ENCODE measurements at regions not wholly inside any gene's neighbourhood (a gene's known extent, or its start where the extent isn't known, plus 50 kb on each side); places are given as distances from the start of the nearest gene placed in this dataset.

GRCh38 chr18:47582093-47582492 lies 330.6 kb upstream of the SKOR2 start:
- no peaks in the 10 kb centered on the region for H4K20me1 ChIP-seq (ENCODE audit: insufficient read depth, low read length)
- H3K36me3 Mint-ChIP-seq, result no peaks in the 10 kb centered on the region
- no peaks in the 10 kb centered on the region for H3K4me1 ChIP-seq (ENCODE audit: control insufficient read depth in 1 of 2, insufficient read depth in 2 of 2, low read length in 2 of 2)
- H3K27me3 Mint-ChIP-seq (ENCODE audit: low read depth in 3 of 3), result peaks cover 3 to 4% (median 4%) of the 10 kb centered on the region in 3 donors
- peaks cover 0 to 4% (median 0%) of the 10 kb centered on the region in 7 donors for H3K9me3 Mint-ChIP-seq
- H3K4me3 Mint-ChIP-seq, result no peak overlapping the region
- H3K36me3 ChIP-seq (replicated peaks in 1 of 2; ENCODE audit: control insufficient read depth in 1 of 2, insufficient read depth in 2 of 2, low read length in 2 of 2), result no peaks in the 10 kb centered on the region
- H3K4me1 Mint-ChIP-seq, result no peaks in the 10 kb centered on the region
- H3K4me3 ChIP-seq (replicated peaks in 1 of 3; ENCODE audit: low read depth in 2 of 3, low read length in 3 of 3), result no peak overlapping the region
- no peak overlapping the region for H3K27ac ChIP-seq (ENCODE audit: low read depth in 1 of 2, low read length in 2 of 2)
- no peak overlapping the region for H3K27ac Mint-ChIP-seq
- no peak overlapping the region for H2AFZ ChIP-seq (ENCODE audit: insufficient read depth, low read depth, low read length, poor library complexity, severe bottlenecking)
- no peak for TF ChIP-seq CTCF (IDR thresholded peaks at IDR 0.05)
- no peak for DNase-seq
- H3K9me3 ChIP-seq (replicated peaks in 1 of 2; ENCODE audit: control insufficient read depth in 1 of 2, insufficient read depth in 1 of 2, low read length in 2 of 2), result no peaks in the 10 kb centered on the region
- no peaks in the 10 kb centered on the region for H3K79me2 ChIP-seq (ENCODE audit: insufficient read depth, low read length)
- 50% methylated on average over 2 of the region's 3 CpGs for WGBS (ENCODE audit: insufficient coverage)
- intact Hi-C loops (cut with micrococcal nuclease), result no loop called here
- H3K27me3 ChIP-seq (ENCODE audit: control insufficient read depth in 2 of 2, insufficient read depth in 2 of 2, low read length in 2 of 2), result no peaks in the 10 kb centered on the region
- H3K9ac ChIP-seq (ENCODE audit: insufficient read depth, low read length, poor library complexity, severe bottlenecking), result no peak overlapping the region
- H3K4me2 ChIP-seq (replicated peaks; ENCODE audit: extremely low read depth, low read length, poor library complexity, severe bottlenecking), result no peak overlapping the region

- Mint-ChIP-seq H3K4me1 (no peaks in the 10 kb centered on the region), H3K27ac (no peak overlapping the region), H3K4me3 (no peak overlapping the region), H3K9me3 (peaks cover 0 to 4% (median 0%) of the 10 kb centered on the region in 7 donors), H3K36me3 (no peaks in the 10 kb centered on the region), H3K27me3 (ENCODE audit: low read depth in 3 of 3) (peaks cover 4 to 12% (median 12%) of the 10 kb centered on the region in 3 donors)
- H3K27me3 ChIP-seq (ENCODE audit: control insufficient read depth in 2 of 2, insufficient read depth in 2 of 2, low read length in 2 of 2), result no peaks in the 10 kb centered on the region
- H3K36me3 ChIP-seq (replicated peaks in 1 of 2; ENCODE audit: control insufficient read depth in 1 of 2, insufficient read depth in 2 of 2, low read length in 2 of 2), result no peaks in the 10 kb centered on the region
- 79% methylated on average over 3 of the region's 7 CpGs for WGBS (ENCODE audit: insufficient coverage)
- no peaks in the 10 kb centered on the region for H3K79me2 ChIP-seq (ENCODE audit: insufficient read depth, low read length)
- H3K4me3 ChIP-seq (replicated peaks in 1 of 3; ENCODE audit: low read depth in 2 of 3, low read length in 3 of 3), result no peak overlapping the region
- no peak for TF ChIP-seq CTCF (IDR thresholded peaks at IDR 0.05)
- intact Hi-C loops (cut with micrococcal nuclease), result no loop called here
- no peak overlapping the region for H2AFZ ChIP-seq (ENCODE audit: insufficient read depth, low read depth, low read length, poor library complexity, severe bottlenecking)
- H4K20me1 ChIP-seq (ENCODE audit: insufficient read depth, low read length), result no peaks in the 10 kb centered on the region
- no peak for DNase-seq
- H3K9me3 ChIP-seq (replicated peaks in 1 of 2; ENCODE audit: control insufficient read depth in 1 of 2, insufficient read depth in 1 of 2, low read length in 2 of 2), result no peaks in the 10 kb centered on the region
- H3K9ac ChIP-seq (ENCODE audit: insufficient read depth, low read length, poor library complexity, severe bottlenecking), result no peak overlapping the region
- no peak overlapping the region for H3K4me2 ChIP-seq (replicated peaks; ENCODE audit: extremely low read depth, low read length, poor library complexity, severe bottlenecking)
- no peak overlapping the region for H3K27ac ChIP-seq (ENCODE audit: low read depth in 1 of 2, low read length in 2 of 2)
- no peaks in the 10 kb centered on the region for H3K4me1 ChIP-seq (ENCODE audit: control insufficient read depth in 1 of 2, insufficient read depth in 2 of 2, low read length in 2 of 2)
These were observed 326.1 kb upstream of the SKOR2 start for GRCh38 chr18:47577520-47577919.
